ENCODE measurements at regions not wholly inside any gene's neighbourhood (a gene's known extent, or its start where the extent isn't known, plus 50 kb on each side); places are given as distances from the start of the nearest gene placed in this dataset.

GRCh38 chr9:38274800-38275199, 117.7 kb upstream of the ALDH1B1 start:
- H3K4me1 ChIP-seq (ENCODE audit: insufficient read depth, low read length): peaks cover 7% of the 10 kb centered on the region; the same call in 1 of the 2 replicates
- no peaks in the 10 kb centered on the region for H4K20me1 ChIP-seq (ENCODE audit: control insufficient read depth, insufficient read depth, insufficient read length)
- no peaks in the 10 kb centered on the region for H3K27me3 ChIP-seq (ENCODE audit: insufficient read depth, low read length)
- WGBS (ENCODE audit: extremely low coverage, insufficient read length, low lambda C conversion rate): no CpG with 5 or more reads among the region's 4 CpGs
- H3K14ac ChIP-seq (ENCODE audit: insufficient read depth, low read length): no peak overlapping the region
- H3K9me3 ChIP-seq (ENCODE audit: control insufficient read depth, low read depth, low read length): no peaks in the 10 kb centered on the region
- H4K8ac ChIP-seq (replicated peaks; ENCODE audit: insufficient read length, low read depth, low read length): no peak overlapping the region
- H2BK120ac ChIP-seq (ENCODE audit: low read depth, low read length, poor library complexity, severe bottlenecking): no peak overlapping the region
- peaks cover 80% of the 10 kb centered on the region for H3K27me3 Mint-ChIP-seq (ENCODE audit: low read depth)
- H3K36me3 Mint-ChIP-seq (ENCODE audit: insufficient read depth in 1 of 3, low read depth in 3 of 3): no peaks in the 10 kb centered on the region
- no peak overlapping the region for H3K23ac ChIP-seq (ENCODE audit: insufficient read length, low read depth, low read length)
- H3K9me3 Mint-ChIP-seq: no peaks in the 10 kb centered on the region
- H3K4ac ChIP-seq (ENCODE audit: low read depth, low read length): no peak overlapping the region
- no peak overlapping the region for H2BK20ac ChIP-seq (ENCODE audit: low read depth, low read length, poor library complexity, severe bottlenecking)
- no peak overlapping the region for H2AFZ ChIP-seq (ENCODE audit: low read length)
- no peak overlapping the region for H2BK15ac ChIP-seq (ENCODE audit: low read depth, low read length)
- H3K79me1 ChIP-seq (ENCODE audit: insufficient read depth, low read depth, low read length, poor library complexity, severe bottlenecking): no peaks in the 10 kb centered on the region
- no peak overlapping the region for H3T11ph ChIP-seq (ENCODE audit: low read length)
- no peak overlapping the region for H2AK5ac ChIP-seq (ENCODE audit: insufficient read length, low read length)
- no peaks in the 10 kb centered on the region for H3K23me2 ChIP-seq (ENCODE audit: insufficient read length, low read depth, low read length, poor library complexity, severe bottlenecking)
- no peak overlapping the region for H3K9ac ChIP-seq (ENCODE audit: extremely low read depth, insufficient read length, low read length)
- no peak overlapping the region for H3K4me3 Mint-ChIP-seq
- H3K79me2 ChIP-seq (ENCODE audit: insufficient read depth, low read length): no peaks in the 10 kb centered on the region
- no peak for TF ChIP-seq CTCF (conservative IDR thresholded peaks at IDR 0.05)
- H3K18ac ChIP-seq (ENCODE audit: insufficient read length, low read depth, low read length): no peak overlapping the region
- H3K56ac ChIP-seq (ENCODE audit: insufficient read length, low read depth, low read length): no peak overlapping the region
- H3K4me1 Mint-ChIP-seq: peaks cover 9 to 16% of the 10 kb centered on the region in 2 experiments
- H3K27ac Mint-ChIP-seq: no peak overlapping the region
- no peak overlapping the region for H4K91ac ChIP-seq (ENCODE audit: insufficient read length, low read depth, low read length)
- H2BK12ac ChIP-seq (ENCODE audit: insufficient read length, low read depth, low read length): no peak overlapping the region
- no peak overlapping the region for H2BK5ac ChIP-seq (ENCODE audit: insufficient read length, low read length)
- peak; percentile 7 for DNase-seq
- no peak overlapping the region for H4K5ac ChIP-seq (ENCODE audit: insufficient read length, low read depth, low read length)
- no peak overlapping the region for H3K27ac ChIP-seq (ENCODE audit: insufficient read length, low read depth, low read length)
- no peak overlapping the region for H3K4me2 ChIP-seq (ENCODE audit: insufficient read depth, insufficient read length, low read length)

All from H9 (cell line).